Lower leg skin (tissue), 4 donors: ENCODE measurements at regions not wholly inside any gene's neighbourhood (a gene's known extent, or its start where the extent isn't known, plus 50 kb on each side); places are given as distances from the start of the nearest gene placed in this dataset.
"Not testable (repeated sequence)": the region's sequence is repeated elsewhere in the genome, so short reads cannot be mapped to it uniquely, and the experiment has no call there.

Source experiments
- DNase-seq, 2 donors: peaks; one replicate each; pipeline ENCODE4 v3.0.0-alpha.2; 2019; ENCODE audit warnings: low spot score in 2 of 2
- H3K4me3 ChIP-seq: fragments of 200-600 bp; sonication (generic); 2 replicates; pipeline ENCODE4 v1.5.1; 2017; ENCODE audit warnings: mild to moderate bottlenecking, low read depth; ENCODE audit not compliant: poor library complexity, severe bottlenecking
- CTCF ChIP-seq, 3 donors: fragments of 450-650 bp; IDR thresholded peaks; one replicate each; pipeline ENCODE4 v1.5.1; 2016; ENCODE audit warnings: antibody characterized with exemption in 3 of 3, mild to moderate bottlenecking in 3 of 3, moderate library complexity in 2 of 3
- POLR2A ChIP-seq, 2 donors: fragments of 450-650 bp; IDR thresholded peaks; one replicate each; pipeline ENCODE4 v1.6.1; 2016 to 2017; ENCODE audit warnings: antibody characterized with exemption in 2 of 2, mild to moderate bottlenecking in 1 of 2, moderate library complexity in 1 of 2
- WGBS, 2 donors: methylation state at CpG; one replicate each; pipeline ENCODE4 v1.1.5; 2018; 5-methylcytosine and 5-hydroxymethylcytosine counted together
- intact Hi-C: fragments of 100-400 bp; cut with DNase I; formaldehyde crosslinking; loops from one replicate; pipeline ENCODE4 v1.15.0; 2023; ENCODE audit warnings: low total_unique reads

GRCh38 chr14:106395456-106396050, 869.2 kb downstream of the TMEM121 start:
- WGBS, 2 donors: 52 to 60% methylated on average over 5 of the region's 5 CpGs
- DNase-seq: no peak
- no peak for TF ChIP-seq CTCF (IDR thresholded peaks at IDR 0.05)
- no peak for TF ChIP-seq POLR2A (IDR thresholded peaks at IDR 0.05)
- no peak overlapping the region for H3K4me3 ChIP-seq
- intact Hi-C loops: no loop called here

DNA sequence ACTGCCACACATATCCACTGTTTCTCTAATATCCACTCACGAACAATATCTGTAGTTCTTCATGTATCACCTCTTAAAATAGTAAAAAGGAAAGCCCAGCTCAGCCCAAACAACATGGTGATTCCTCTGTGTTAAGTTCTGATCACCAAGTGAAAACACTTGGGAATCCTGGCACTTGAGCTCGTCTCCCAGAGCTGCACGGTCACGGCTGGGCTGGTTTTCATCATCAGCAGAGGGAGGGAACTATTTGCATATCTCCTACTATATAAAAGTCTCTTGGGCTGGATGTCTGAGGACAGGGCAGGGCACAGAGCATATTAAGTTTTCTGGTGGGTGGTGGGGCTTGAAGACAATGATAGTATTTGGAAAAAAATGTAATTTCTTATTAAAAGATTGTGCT, 870.6 kb downstream of the TMEM121 start:
- WGBS, 2 donors: 66 to 69% methylated on average over 4 of the region's 4 CpGs

DNA sequence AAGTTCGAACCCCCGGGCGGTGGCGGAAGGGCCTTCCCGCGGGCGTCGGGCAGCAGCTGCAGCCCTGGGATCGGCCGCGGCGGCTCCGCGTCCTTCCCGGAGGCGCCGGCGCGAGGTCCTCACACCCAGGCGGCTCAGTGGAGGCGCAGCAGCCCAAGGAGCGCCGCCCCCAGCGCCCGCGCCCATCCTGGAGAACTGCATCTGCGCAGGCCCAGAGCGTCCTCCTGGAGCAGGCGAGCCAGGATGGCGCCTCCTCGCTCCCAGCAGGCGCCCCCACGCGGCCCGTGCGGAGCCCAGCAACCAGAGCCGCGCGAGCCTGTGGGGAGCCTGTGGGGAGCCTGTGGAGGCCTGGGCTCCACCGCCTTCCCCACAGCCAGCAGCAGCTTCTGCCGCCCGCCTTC, 872.5 kb downstream of the TMEM121 start:
- DNase-seq, H3K4me3 ChIP-seq, intact Hi-C loops: not testable (repeated sequence)
- WGBS, 2 donors: 59 to 79% methylated on average over 12 to 28 of the region's 42 CpGs

More for the DNA sequence above, 870.6 kb downstream of the TMEM121 start:
- intact Hi-C loops: no loop called here
- DNase-seq: no peak
- no peak overlapping the region for H3K4me3 ChIP-seq
- no peak for TF ChIP-seq CTCF (IDR thresholded peaks at IDR 0.05)

DNA sequence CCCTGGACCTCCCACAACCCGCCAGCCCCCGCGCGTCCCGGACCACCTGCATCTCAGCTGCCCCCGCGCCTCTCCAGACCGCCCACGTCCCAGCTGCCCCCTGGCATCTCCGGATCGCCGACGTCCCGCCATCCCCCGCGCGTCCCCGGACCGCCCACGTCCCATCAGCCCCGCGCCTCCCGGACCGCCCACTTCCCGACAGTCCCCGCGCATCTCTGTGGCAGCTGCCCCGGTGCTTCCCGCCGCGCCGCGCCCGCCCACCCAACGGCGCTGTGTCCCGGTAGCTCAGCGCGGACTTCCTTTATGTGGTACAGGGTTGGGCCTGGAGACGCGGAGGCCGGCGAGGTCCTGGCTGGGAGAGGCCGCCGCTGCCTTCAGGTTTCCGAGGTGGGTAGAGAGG, 874.9 kb downstream of the TMEM121 start:
- WGBS, 2 donors: 79 to 82% methylated on average over 38 to 43 of the region's 46 CpGs
- intact Hi-C loops, H3K4me3 ChIP-seq, DNase-seq: not testable (repeated sequence)

GRCh38 chr14:106410229-106410628, 883.8 kb downstream of the TMEM121 start:
- DNase-seq, H3K4me3 ChIP-seq, intact Hi-C loops: not testable (repeated sequence)
- 66 to 75% methylated on average over 9 of the region's 9 CpGs for WGBS, 2 donors

GRCh38 chr14:106414464-106414863, 888.1 kb downstream of the TMEM121 start:
- TF ChIP-seq POLR2A (IDR thresholded peaks at IDR 0.05): no peak
- TF ChIP-seq CTCF (IDR thresholded peaks at IDR 0.05): no peak
- no peak for DNase-seq
- 10 to 21% methylated on average over 1 of the region's 1 CpG for WGBS, 2 donors
- intact Hi-C loops: no loop called here
- no peak overlapping the region for H3K4me3 ChIP-seq

GRCh38 chr14:106417224-106418049, 891.1 kb downstream of the TMEM121 start:
- intact Hi-C loops: no loop called here
- no peak overlapping the region for H3K4me3 ChIP-seq
- TF ChIP-seq POLR2A (IDR thresholded peaks at IDR 0.05) (no peak), CTCF (IDR thresholded peaks at IDR 0.05) (no peak)
- DNase-seq: no peak
- 68% methylated on average over 12 to 13 of the region's 13 CpGs for WGBS, 2 donors
